ENCODE measurements at regions not wholly inside any gene's neighbourhood (a gene's known extent, or its start where the extent isn't known, plus 50 kb on each side); places are given as distances from the start of the nearest gene placed in this dataset.

GRCh38 chr4:65028592-65028991, 619.3 kb upstream of the TECRL start:
- TF ChIP-seq, protein P1, sequence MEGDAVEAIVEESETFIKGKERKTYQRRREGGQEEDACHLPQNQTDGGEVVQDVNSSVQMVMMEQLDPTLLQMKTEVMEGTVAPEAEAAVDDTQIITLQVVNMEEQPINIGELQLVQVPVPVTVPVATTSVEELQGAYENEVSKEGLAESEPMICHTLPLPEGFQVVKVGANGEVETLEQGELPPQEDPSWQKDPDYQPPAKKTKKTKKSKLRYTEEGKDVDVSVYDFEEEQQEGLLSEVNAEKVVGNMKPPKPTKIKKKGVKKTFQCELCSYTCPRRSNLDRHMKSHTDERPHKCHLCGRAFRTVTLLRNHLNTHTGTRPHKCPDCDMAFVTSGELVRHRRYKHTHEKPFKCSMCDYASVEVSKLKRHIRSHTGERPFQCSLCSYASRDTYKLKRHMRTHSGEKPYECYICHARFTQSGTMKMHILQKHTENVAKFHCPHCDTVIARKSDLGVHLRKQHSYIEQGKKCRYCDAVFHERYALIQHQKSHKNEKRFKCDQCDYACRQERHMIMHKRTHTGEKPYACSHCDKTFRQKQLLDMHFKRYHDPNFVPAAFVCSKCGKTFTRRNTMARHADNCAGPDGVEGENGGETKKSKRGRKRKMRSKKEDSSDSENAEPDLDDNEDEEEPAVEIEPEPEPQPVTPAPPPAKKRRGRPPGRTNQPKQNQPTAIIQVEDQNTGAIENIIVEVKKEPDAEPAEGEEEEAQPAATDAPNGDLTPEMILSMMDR (IDR thresholded peaks at IDR 0.05) = no peak
- TF ChIP-seq POLR2A (IDR thresholded peaks at IDR 0.05) = no peak

All from uterus (tissue), 2 donors.